Activated CD4-positive, CD25-positive, alpha-beta regulatory T cell treated with anti-CD3 and anti-CD28 coated beads, Interleukin-2, amount 50 U/mL, for 24 hours (primary cell): ENCODE measurements at regions not wholly inside any gene's neighbourhood (a gene's known extent, or its start where the extent isn't known, plus 50 kb on each side); places are given as distances from the start of the nearest gene placed in this dataset.
"Not testable (repeated sequence)": the region's sequence is repeated elsewhere in the genome, so short reads cannot be mapped to it uniquely, and the experiment has no call there.

Experiments
- ATAC-seq, 2 donors: fragments of 150-1000 bp; cut with Tn5 transposase; one replicate each; pipeline ENCODE4 v1.10.0; 2021; ENCODE audit warnings: mild to moderate bottlenecking in 1 of 2, moderate library complexity in 1 of 2

DNA sequence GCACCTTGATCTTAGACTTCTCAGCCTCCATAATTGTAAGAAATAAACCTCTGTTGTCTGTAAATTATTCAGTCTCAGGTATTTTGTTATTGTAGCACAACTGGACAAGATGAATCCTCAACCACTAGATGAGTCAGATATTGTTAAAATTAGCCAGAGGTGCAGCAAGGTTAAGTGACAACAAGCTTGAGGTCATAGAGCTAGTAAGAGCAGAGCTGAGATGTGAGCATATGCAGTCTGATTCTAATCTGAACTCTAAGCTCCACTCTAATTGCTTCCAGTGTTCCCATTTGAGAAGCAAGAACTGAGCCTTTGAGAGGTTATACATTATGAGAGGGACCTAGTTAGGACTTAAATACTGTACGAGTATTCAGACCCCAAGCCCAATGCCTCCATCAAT, 93.1 kb downstream of the FZD1 start:
- no peak for ATAC-seq

DNA sequence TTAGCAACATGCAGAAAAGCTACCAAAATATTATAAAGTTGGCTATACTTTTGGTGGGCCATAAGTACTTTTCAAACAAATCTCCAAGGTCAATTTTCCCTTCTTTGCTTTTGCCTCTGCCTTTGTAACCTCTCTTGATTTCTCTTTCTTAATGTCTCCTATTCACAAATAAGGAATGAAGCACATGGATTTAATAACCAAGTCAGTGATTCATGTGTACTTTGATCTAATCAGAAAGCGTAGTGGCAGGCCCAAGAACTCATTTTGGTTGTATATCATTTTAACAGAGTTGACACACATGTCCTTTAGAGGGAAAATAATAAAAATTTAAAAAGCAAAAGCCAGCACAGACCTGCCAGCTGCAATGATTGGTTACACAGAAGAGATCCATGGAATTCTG, 93.7 kb downstream of the FZD1 start:
- ATAC-seq, result no peak

DNA sequence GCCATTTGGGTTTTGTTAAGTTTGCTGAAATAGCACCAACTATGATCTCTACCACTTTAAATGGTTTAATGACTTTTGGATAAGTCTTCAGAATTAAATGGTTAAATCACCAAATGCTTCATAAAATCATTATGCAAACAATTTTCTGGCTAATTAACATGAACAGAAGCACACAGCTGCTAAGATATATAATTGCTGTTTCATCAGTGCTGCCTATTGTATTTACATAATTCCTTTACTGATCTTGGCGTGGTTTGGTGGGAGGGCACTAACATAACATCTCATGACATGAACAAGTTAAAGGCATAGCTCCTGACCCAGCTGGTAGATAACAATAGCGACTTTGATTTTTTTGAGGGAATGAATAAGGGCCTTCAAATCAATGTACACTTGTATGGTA, 94.1 kb downstream of the FZD1 start:
- no peak for ATAC-seq

DNA sequence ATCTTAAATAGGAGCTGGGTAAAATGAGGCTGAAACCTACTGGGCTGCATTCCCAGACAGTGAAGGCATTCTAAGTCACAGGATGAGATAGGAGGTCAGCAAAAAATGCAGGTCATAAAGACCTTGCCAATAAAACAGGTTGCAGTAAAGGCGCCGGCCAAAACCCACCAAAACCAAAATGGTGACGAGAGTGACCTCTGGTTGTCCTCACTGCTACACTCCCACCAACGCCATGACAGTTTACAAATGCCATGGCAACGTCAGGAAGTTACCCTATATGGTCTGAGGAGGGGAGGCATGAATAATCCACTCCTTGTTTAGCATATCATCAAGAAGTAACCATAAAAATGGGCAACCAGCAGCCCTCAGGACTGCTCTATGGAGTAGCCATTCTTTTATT, 100.9 kb downstream of the FZD1 start:
- not testable (repeated sequence) for ATAC-seq

DNA sequence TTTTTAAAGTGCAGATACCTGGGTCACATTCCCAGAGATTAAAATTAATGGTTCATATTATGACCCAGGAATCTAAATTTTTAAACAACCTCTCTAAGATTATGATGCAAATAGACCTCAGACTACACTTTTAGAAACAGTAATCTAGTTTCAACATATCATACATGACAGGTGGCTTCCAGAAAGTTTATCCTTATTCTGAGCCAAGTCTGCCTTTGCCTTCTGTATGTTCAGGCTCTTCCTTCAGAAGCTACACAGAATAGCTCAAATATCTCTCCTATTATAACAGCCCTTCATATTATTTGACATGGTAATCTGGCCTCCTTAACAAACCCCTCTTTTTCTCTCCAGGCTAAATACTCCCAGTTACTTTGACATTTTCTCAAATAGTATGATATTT, 101.9 kb downstream of the FZD1 start:
- ATAC-seq, result no peak

DNA sequence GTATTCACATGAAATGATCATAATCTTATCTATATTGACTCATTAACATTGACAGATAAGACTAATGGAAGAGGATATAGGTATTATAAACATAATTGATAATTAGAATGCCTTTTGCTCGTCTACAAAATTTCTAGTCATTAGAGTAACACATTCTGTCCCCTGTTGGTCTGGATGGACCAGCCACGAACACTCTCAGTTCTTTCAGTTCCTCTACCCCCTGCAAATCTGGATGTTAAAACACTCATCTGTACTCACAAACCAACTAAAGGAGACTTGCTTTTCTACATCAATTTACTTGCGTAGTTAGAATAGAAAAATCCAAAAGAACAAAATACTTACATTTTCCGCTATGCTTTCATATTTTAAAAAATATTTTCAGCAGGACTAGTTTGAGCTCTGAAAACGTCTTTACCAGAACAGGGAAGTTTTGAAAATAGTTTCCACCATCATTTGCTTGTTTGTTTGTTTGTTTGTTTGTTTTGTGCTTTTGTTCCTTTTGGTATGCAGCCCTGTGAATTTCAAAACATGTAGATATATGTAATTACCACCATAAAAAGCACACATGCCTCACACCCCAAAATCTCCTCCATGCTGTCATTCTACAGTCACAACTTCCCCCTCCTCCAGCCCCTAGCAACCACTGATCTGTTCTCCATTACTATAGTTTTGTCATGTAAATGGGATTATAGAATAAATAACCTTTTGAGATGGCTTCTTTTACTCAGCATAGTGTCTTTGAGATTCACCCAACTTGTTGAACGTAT, 103.8 kb downstream of the FZD1 start:
- ATAC-seq, result no peak

DNA sequence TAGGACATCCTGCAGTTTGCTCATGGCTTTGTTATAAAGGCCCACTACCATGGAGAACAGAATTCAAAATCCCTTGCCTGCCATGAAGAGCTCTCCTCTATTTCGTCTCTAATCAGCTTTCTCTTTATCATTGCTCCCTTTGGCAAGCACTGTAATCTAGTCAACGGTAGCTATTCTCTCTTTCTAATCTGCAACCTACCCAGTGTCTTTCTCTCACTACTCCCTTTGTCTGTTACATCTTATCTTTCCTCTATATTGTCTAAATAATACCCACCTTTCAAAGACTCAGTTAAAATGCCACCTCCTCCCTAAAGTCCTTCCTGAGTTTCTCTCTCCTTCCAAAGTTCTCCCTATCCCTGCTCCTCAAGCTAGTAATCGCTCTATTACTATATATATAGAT, 108.1 kb downstream of the FZD1 start:
- no peak for ATAC-seq

DNA sequence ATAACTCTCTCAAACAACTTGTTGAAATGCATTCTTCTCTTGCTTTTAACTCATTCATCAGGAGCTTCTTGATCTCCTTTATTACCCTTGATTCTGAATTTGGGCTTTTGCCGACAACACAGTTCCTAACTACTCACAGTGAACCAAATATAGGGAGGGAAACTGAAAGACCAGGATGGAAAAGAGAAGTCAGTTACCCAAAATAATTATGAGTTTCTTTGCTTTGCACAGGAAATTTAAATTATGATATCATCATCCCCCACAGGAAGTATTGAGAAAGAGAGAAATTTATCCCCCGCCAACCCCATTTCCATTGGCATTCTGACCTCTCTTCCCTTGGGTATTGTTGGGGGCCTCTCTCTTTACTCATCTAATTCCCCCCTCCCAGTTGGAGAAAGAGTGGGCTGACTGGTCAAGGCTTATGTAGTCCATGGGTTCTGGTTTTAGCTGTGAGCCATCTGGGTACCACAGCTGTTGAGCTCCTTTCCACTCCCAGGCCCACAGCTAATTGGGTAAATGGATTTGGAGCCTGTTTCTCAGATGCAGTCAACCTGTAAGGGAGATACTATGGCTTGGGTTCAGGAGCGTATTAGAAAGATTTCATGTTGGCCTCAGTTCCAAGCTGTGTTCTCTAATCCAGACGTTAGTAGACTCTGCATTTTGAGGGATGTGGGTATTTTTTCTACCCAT, 109.0 kb downstream of the FZD1 start:
- no peak for ATAC-seq

DNA sequence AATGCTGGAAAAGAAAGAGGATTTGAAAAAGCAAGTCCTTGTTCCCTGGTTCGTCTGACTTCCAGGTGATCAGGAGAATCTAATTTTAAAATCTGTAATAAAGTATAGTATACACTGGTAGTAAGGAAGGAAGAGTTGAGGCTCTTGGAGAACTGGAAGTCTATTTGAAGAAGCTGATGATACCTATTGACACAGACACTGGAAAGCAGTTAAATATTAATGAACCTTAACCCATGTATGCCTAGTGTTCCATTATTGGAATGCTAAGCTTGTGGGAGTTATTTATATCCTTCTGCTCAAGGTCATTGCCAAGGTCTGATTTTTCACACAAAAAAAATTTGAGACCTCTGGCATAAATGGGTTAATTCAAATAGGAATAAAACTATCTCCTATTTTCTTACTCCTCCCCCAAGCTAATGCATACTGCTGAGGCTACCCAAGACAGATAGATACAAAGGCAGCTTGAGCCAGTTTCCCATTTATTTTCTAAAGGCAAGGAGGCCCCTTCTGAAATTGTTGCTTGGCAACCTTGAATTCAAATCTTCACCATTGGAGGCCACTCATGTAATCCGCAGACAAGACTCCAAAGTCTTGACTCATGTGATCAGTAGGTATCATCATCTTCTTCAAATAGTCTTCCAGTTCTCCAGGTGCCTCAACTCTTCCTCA, 110.2 kb downstream of the FZD1 start:
- no peak for ATAC-seq

DNA sequence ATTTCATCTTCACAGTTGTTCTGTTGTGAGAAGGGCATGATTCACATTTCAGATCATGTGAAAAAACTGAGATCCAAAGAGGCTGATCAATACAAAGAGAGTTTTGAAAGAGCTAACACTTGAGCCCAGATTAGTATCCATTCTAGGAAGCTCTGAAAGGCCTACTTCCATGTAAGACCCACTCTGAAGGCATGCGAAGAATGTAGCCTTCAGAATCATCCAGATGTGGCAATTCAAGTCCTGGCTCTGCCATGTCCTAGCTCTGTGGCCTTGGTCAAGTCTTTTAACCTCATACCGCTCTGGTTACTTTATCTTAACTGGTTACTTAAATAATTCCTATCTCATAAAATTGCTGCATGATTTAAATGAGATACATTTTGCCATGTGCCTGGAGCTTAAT, 111.1 kb downstream of the FZD1 start:
- no peak for ATAC-seq

DNA sequence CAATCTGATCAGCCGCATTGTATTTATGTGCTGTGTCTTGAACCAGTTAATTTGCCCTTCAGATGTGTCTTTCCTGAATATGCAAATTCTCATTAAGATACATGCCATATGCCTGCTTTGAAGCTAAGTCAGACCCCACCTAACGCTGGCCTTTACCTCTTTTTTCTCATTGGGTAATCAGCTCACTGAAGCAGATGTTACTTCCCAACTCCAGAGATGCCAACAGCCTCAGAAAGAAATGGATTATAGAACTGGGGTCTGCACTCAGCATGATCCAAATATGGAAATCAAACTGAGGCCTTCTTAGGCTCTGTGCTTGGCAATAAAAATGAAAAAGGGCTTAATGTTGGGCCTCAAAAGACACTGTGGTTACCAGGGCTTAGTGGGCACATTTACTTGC, 113.9 kb downstream of the FZD1 start:
- ATAC-seq, result no peak

DNA sequence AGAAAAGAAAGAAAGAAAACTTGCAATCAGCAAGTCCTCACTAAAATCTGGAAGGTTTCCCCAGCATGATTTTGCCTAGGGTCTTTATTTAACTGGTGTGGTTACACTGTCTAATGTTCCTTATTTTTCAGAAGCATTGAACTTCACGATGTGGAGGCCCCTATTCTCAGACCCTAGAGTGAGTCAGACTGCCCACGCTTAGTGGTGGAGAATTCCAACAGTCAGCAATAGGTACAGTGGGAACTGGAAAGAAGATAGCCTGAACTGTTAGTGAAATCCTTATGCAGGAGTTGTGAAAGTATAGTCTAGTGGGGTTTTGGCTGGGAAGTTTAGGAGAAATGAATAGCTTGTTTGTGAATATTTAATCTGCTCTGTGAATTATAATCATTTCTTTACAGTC, 115.0 kb downstream of the FZD1 start:
- ATAC-seq, result no peak

DNA sequence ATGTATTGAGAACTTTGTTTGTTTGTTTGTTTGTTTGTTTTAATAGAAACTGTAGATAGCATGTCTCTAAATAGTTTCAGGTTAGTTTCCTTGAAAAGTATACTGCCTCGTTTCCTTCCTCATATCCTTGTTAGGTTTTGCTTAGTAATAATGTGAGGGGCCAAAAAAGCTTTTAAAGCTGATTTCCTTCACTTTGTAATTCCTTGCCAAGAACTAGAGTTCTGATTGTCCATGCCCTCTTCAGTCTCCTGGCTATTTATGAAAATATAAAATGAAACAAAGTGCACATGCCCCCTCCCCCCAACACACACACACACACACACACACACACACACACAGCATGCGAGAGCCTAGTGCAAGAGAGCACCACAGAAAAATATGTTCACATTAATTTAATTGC, 115.8 kb downstream of the FZD1 start:
- no peak for ATAC-seq

DNA sequence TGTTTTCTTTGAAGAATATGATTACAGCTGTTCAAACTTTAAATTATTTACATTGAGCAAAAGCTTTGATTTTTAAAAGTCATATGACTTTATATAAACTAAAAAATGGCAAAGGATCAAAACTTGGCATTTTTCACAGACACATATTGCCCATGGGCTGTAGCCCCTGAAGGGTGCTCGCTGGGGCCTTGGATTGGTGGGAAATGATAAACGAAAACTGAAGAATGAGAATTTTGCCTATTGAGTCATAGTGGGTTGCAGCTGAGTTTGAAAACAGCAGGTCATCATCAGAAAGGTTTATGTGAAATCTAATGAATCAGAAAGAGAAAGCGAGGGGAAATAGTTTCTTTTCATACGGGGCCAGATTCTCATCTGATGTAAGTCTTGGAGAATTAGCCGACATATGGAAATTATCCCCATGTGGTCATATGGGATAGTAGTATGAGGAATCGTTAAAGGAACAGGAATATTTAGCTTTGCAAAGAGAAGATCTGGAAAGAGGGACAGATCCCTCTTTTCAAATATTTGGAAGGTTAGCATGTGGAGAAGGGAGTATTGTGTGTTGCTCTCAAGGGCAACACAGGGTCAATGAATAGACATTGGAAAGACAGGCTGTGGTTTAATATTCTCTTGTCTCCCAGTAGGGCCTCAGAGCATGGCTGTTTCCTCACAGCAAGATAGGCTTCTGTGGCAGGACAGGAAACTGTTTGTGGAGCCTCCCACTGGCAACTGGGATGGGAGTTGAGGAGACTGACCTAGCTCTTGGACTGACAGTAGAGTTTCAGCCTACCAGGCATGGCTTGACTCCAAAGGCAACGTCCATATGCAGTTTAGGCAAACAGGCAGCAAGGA, 119.0 kb downstream of the FZD1 start:
- ATAC-seq, result no peak

DNA sequence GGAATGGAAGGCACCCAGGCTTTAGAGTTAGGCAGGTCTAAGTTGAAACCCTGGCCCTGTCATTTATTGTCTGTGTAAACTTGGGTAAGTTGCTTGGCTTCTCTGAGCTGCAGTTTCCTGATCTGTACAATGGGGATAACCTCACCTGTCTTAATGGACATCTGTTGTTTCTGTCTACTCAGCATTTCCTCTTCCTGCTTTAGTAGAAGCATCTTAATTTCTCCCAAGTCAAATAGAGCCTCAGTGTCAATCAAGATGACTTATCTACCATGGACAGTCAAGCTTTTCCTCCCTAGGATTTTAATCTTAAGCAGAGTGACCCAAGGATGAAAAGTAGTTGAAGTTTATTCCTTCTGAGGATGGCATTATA, 119.7 kb downstream of the FZD1 start:
- ATAC-seq, result no peak

DNA sequence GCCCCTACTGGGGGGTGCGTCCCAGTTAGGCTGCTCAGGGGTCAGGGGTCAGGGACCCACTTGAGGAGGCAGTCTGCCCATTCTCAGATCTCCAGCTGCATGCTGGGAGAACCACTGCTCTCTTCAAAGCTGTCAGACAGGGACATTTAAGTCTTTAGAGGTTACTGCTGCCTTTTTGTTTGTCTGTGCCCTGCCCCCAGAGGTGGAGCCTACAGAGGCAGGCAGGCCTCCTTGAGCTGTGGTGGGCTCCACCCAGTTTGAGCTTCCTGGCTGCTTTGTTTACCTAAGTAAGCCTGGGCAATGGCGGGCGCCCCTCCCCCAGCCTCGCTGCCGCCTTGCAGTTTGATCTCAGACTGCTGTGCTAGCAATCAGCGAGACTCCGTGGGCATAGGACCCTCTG, 130.5 kb downstream of the FZD1 start:
- not testable (repeated sequence) for ATAC-seq

DNA sequence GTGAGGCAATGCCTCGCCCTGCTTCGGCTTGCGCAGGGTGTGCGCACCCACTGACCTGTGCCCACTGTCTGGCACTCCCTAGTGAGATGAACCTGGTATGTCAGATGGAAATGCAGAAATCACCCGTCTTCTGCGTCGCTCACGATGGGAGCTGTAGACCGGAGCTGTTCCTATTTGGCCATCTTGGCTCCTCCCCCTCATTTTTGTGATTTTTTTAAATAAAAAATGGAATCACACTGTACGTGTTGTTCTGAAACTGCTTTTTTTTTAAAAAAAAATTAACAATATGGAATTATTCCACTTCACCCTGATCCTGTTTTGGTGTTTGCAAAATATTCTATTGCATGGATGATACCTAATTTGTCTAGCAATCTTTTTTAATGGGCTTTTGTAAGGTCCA, 131.1 kb downstream of the FZD1 start:
- ATAC-seq, result not testable (repeated sequence)

DNA sequence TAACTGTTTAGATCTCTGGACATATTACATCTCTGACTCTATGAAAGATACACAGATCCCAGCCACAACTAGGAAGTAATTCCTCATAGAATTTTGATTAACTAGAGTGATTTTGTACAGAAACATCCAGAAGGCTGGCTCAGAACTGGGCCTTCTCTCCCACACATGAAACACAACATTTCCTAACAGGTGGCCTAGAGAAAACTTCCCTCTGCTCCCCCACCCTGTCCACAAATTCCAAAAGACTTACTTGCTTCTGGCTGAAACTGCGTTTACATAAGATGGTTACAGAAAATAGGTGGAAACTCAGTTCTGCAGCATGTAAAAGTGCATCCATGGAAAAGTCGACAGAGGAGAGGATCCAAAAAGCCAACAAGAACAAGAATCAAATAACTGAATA, 132.9 kb downstream of the FZD1 start:
- no peak for ATAC-seq

DNA sequence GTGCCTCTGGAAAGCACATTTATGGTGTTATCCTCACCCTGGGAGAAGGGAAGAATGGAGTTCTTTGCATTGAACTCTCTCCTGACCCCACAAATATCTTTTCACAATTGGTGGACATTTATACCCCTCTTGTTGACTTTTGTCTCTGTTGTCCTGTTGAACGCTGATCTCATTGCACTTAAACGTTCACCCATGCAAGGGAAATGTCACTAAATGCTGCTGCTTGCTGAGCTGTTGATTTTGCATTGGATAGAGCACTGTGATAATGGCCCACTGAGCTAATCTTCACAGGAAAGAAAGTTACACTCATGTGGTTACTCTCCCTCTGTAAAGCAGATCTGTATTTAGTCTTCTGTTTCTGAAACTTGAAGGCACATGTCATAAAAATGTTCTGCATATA, 133.4 kb downstream of the FZD1 start:
- ATAC-seq, result no peak

DNA sequence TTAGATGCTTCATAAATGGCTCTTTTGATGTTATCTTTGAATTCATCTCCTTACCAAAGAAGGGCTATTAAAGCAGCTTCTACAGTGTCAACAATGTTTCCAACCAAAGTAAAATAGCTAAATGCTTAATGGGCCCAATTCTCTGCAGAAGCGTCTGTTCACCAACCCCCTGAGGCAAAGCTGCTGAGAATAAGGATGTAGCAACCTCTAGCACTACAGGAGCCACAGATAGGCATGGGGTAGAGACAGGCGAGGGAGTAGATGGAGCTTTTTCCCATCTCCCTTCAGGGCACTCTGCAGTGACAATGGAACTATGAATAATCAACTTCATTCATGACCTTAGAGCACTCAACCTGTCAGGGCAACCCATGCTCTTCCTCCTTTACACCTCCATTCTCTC, 134.1 kb downstream of the FZD1 start:
- ATAC-seq, result no peak

DNA sequence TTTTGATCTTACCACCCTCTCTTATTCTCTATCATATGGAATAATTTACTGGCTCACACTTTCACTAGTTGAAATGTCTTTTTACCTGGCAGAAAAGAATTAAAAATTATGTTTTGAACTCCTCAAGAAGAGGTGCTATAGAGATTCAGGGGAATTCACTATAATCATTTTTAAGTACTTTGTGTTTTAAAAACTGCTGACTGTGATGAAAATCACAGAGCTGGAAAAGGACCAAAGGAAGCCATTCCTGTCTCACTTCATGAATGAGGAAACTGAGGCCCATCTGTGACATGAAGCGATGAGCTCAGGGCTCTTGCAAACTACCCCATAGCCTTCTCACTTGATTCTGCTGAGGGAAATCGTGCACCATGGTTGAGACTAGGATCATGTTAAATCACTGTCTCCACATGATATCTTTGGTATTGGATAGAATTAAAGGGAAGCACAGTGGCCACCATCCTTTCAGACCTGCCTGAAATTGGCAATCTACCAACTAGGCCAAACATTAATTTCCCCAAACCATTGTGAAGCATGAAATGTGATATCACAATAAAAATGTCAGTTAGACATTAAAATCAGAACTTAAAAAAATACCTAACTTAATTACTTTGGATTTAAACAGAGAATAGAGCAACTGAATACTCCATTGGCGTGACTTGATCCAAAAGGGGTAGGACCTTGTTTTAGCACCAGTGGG, 141.0 kb downstream of the FZD1 start:
- no peak for ATAC-seq

DNA sequence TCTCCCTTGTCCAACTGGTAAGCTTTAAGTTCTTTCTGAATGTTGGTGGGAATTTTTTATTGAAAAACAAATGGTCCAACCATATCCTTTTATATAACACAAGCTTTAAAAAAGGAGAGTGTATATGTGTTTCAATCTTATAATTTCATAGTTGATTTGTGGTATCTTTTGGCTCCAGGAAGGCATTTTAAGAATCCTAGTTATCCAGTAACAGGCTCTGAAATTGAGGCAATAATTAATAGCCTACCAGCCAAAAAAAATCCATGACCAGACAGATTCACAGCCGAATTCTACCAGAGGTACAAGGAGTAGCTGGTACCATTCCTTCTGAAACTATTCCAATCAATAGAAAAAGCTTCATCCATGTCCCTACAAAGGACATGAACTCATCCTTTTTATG, 141.6 kb downstream of the FZD1 start:
- ATAC-seq, result not testable (repeated sequence)

DNA sequence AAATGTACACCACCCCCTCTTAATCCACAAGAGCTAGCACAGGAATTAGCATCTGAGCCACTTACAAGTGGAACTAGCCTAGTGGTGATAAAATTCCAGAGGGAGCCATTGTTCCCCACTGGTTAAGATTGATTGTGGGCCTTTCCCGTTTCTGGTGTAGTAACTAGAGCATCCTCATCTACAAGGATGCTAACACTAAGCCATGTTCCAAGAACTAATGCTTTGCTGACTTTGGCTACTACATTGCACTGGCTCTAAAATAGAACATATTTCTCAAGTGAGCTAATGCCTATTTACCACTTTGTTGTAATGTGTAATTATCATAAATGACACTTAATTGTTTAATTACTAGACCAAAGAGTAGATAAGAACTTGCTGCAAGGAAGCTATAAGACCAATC, 143.7 kb downstream of the FZD1 start:
- no peak for ATAC-seq
